Transverse colon (tissue), 4 donors: ENCODE measurements at regions not wholly inside any gene's neighbourhood (a gene's known extent, or its start where the extent isn't known, plus 50 kb on each side); places are given as distances from the start of the nearest gene placed in this dataset.

Source experiments
- CTCF ChIP-seq, 5 experiments: fragments of 200-600 bp in 3 of 5; fragments of 450-650 bp in 2 of 5; sonication (generic) in 3 of 5; IDR thresholded peaks; 1 replicate in 2 of 5; 2 replicates in 3 of 5; pipeline ENCODE4 v1.5.1; 2016 to 2017; ENCODE audit warnings: antibody characterized with exemption in 5 of 5, inconsistent platforms in 3 of 5, mild to moderate bottlenecking in 2 of 5, moderate library complexity in 1 of 5
- POLR2AphosphoS5 ChIP-seq, 3 donors: sonication (generic); formaldehyde crosslinking; IDR thresholded peaks; one replicate each; pipeline ENCODE4 v1.6.1; 2016; ENCODE audit warnings: antibody characterized with exemption in 3 of 3

- TF ChIP-seq POLR2AphosphoS5 (IDR thresholded peaks at IDR 0.05) (no peak), CTCF (IDR thresholded peaks at IDR 0.05) (no peak)
These were observed 527.1 kb downstream of the UQCRFS1 start for GRCh38 chr19:28685802-28686201.
